T-helper 2 cell treated with Interferon-gamma antibody and Interleukin-4, amounts not matched to agents 5 μg/mL and 100 μg/mL, for 36 hours (primary cell): ENCODE measurements at regions not wholly inside any gene's neighbourhood (a gene's known extent, or its start where the extent isn't known, plus 50 kb on each side); places are given as distances from the start of the nearest gene placed in this dataset.

Source experiments
- DNase-seq: peaks from one replicate; pipeline ENCODE4 v3.0.0; 2021; ENCODE audit warnings: low spot score
- H3K27ac Mint-ChIP-seq: one replicate; pipeline ENCODE4 v1.8.0; 2021; ENCODE audit warnings: mild to moderate bottlenecking, mixed read lengths
- H3K27me3 Mint-ChIP-seq: one replicate; pipeline ENCODE4 v1.8.0; 2021; ENCODE audit warnings: low read depth, mixed read lengths
- H3K36me3 Mint-ChIP-seq: one replicate; pipeline ENCODE4 v1.8.0; 2021; ENCODE audit warnings: low read depth, mixed read lengths
- H3K4me1 Mint-ChIP-seq: one replicate; pipeline ENCODE4 v1.8.0; 2021; ENCODE audit warnings: low read depth, mixed read lengths
- H3K4me3 Mint-ChIP-seq: one replicate; pipeline ENCODE4 v1.8.0; 2022; ENCODE audit warnings: mild to moderate bottlenecking, moderate library complexity, mixed read lengths
- H3K9me3 Mint-ChIP-seq: one replicate; pipeline ENCODE4 v1.8.0; 2021; ENCODE audit warnings: mixed read lengths

- no peak overlapping the region for H3K27ac Mint-ChIP-seq
- no peaks in the 10 kb centered on the region for H3K4me1 Mint-ChIP-seq
- no peak for DNase-seq
Measured at GRCh38 chr3:34394978-34395748, 596.7 kb downstream of the PDCD6IP start.

GRCh38 chr3:34396288-34396687, 597.9 kb downstream of the PDCD6IP start:
- H3K36me3 Mint-ChIP-seq: no peaks in the 10 kb centered on the region
- no peak overlapping the region for H3K4me3 Mint-ChIP-seq
- H3K9me3 Mint-ChIP-seq: no peaks in the 10 kb centered on the region
- no peak overlapping the region for H3K27ac Mint-ChIP-seq
- no peaks in the 10 kb centered on the region for H3K27me3 Mint-ChIP-seq
- H3K4me1 Mint-ChIP-seq: no peaks in the 10 kb centered on the region
- no peak for DNase-seq

More at GRCh38 chr3:34394978-34395748, 596.7 kb downstream of the PDCD6IP start:
- Mint-ChIP-seq H3K9me3 (no peaks in the 10 kb centered on the region), H3K4me3 (no peak overlapping the region), H3K36me3 (no peaks in the 10 kb centered on the region), H3K27me3 (no peaks in the 10 kb centered on the region)

GRCh38 chr3:34396956-34397355, 598.5 kb downstream of the PDCD6IP start:
- DNase-seq: no peak
- Mint-ChIP-seq H3K36me3 (no peaks in the 10 kb centered on the region), H3K9me3 (no peaks in the 10 kb centered on the region), H3K27me3 (no peaks in the 10 kb centered on the region), H3K27ac (no peak overlapping the region), H3K4me3 (no peak overlapping the region), H3K4me1 (no peaks in the 10 kb centered on the region)

- Mint-ChIP-seq H3K4me1 (no peaks in the 10 kb centered on the region), H3K9me3 (no peaks in the 10 kb centered on the region), H3K36me3 (no peaks in the 10 kb centered on the region), H3K27ac (no peak overlapping the region), H3K27me3 (no peaks in the 10 kb centered on the region), H3K4me3 (no peak overlapping the region)
- no peak for DNase-seq
Measured at GRCh38 chr3:34399401-34399800, 601.0 kb downstream of the PDCD6IP start.

GRCh38 chr3:34405159-34405558, 606.7 kb downstream of the PDCD6IP start:
- no peak overlapping the region for H3K4me3 Mint-ChIP-seq
- no peaks in the 10 kb centered on the region for H3K36me3 Mint-ChIP-seq

GRCh38 chr3:34407281-34407680, 608.9 kb downstream of the PDCD6IP start:
- H3K36me3 Mint-ChIP-seq: no peaks in the 10 kb centered on the region
- H3K9me3 Mint-ChIP-seq: peaks cover 3% of the 10 kb centered on the region
- H3K4me3 Mint-ChIP-seq: no peak overlapping the region
- no peak for DNase-seq
- H3K27me3 Mint-ChIP-seq: no peaks in the 10 kb centered on the region
- H3K27ac Mint-ChIP-seq: no peak overlapping the region
- no peaks in the 10 kb centered on the region for H3K4me1 Mint-ChIP-seq

More at GRCh38 chr3:34405159-34405558, 606.7 kb downstream of the PDCD6IP start:
- Mint-ChIP-seq H3K9me3 (peaks cover 3% of the 10 kb centered on the region), H3K27ac (no peak overlapping the region), H3K4me1 (no peaks in the 10 kb centered on the region), H3K27me3 (no peaks in the 10 kb centered on the region)
- DNase-seq: no peak

GRCh38 chr3:34408088-34408487, 609.7 kb downstream of the PDCD6IP start:
- no peaks in the 10 kb centered on the region for H3K27me3 Mint-ChIP-seq
- no peak overlapping the region for H3K4me3 Mint-ChIP-seq
- DNase-seq: no peak
- H3K4me1 Mint-ChIP-seq: no peaks in the 10 kb centered on the region
- H3K36me3 Mint-ChIP-seq: no peaks in the 10 kb centered on the region
- H3K9me3 Mint-ChIP-seq: peaks cover 3% of the 10 kb centered on the region
- no peak overlapping the region for H3K27ac Mint-ChIP-seq

- Mint-ChIP-seq H3K27me3 (no peaks in the 10 kb centered on the region), H3K4me3 (no peak overlapping the region), H3K36me3 (no peaks in the 10 kb centered on the region), H3K9me3 (no peaks in the 10 kb centered on the region), H3K4me1 (no peaks in the 10 kb centered on the region), H3K27ac (no peak overlapping the region)
- no peak for DNase-seq
Measured at GRCh38 chr3:34411596-34411995, 613.2 kb downstream of the PDCD6IP start.

- no peak overlapping the region for H3K4me3 Mint-ChIP-seq
Measured at GRCh38 chr3:34419801-34420200, 621.4 kb downstream of the PDCD6IP start.

GRCh38 chr3:34421762-34422161, 623.3 kb downstream of the PDCD6IP start:
- no peaks in the 10 kb centered on the region for H3K4me1 Mint-ChIP-seq
- H3K36me3 Mint-ChIP-seq: no peaks in the 10 kb centered on the region
- no peak overlapping the region for H3K4me3 Mint-ChIP-seq
- DNase-seq: no peak
- H3K27me3 Mint-ChIP-seq: no peaks in the 10 kb centered on the region
- no peak overlapping the region for H3K27ac Mint-ChIP-seq
- no peaks in the 10 kb centered on the region for H3K9me3 Mint-ChIP-seq

More at GRCh38 chr3:34419801-34420200, 621.4 kb downstream of the PDCD6IP start:
- Mint-ChIP-seq H3K4me1 (no peaks in the 10 kb centered on the region), H3K36me3 (no peaks in the 10 kb centered on the region), H3K27me3 (no peaks in the 10 kb centered on the region), H3K9me3 (no peaks in the 10 kb centered on the region), H3K27ac (no peak overlapping the region)
- no peak for DNase-seq

- H3K9me3 Mint-ChIP-seq: peaks cover 14% of the 10 kb centered on the region
- H3K27me3 Mint-ChIP-seq: no peaks in the 10 kb centered on the region
- no peaks in the 10 kb centered on the region for H3K4me1 Mint-ChIP-seq
- no peaks in the 10 kb centered on the region for H3K36me3 Mint-ChIP-seq
- no peak overlapping the region for H3K27ac Mint-ChIP-seq
- H3K4me3 Mint-ChIP-seq: no peak overlapping the region
- no peak for DNase-seq
Measured at GRCh38 chr3:34439796-34440195, 641.4 kb downstream of the PDCD6IP start.

- Mint-ChIP-seq H3K27ac (no peak overlapping the region), H3K4me1 (no peaks in the 10 kb centered on the region), H3K36me3 (no peaks in the 10 kb centered on the region), H3K4me3 (no peak overlapping the region), H3K9me3 (peaks cover 29% of the 10 kb centered on the region), H3K27me3 (no peaks in the 10 kb centered on the region)
- no peak for DNase-seq
Measured at GRCh38 chr3:34444137-34444536, 645.7 kb downstream of the PDCD6IP start.

- Mint-ChIP-seq H3K36me3 (no peaks in the 10 kb centered on the region), H3K27me3 (no peaks in the 10 kb centered on the region), H3K4me3 (no peak overlapping the region), H3K4me1 (no peaks in the 10 kb centered on the region), H3K9me3 (peaks cover 21% of the 10 kb centered on the region), H3K27ac (no peak overlapping the region)
- no peak for DNase-seq
Measured at GRCh38 chr3:34449305-34449704, 650.9 kb downstream of the PDCD6IP start.

- no peak overlapping the region for H3K4me3 Mint-ChIP-seq
- no peaks in the 10 kb centered on the region for H3K36me3 Mint-ChIP-seq
- no peaks in the 10 kb centered on the region for H3K4me1 Mint-ChIP-seq
- peaks cover 22% of the 10 kb centered on the region for H3K9me3 Mint-ChIP-seq
- H3K27ac Mint-ChIP-seq: no peak overlapping the region
- no peak for DNase-seq
- H3K27me3 Mint-ChIP-seq: no peaks in the 10 kb centered on the region
Measured at GRCh38 chr3:34463414-34463813, 665.0 kb downstream of the PDCD6IP start.

- Mint-ChIP-seq H3K9me3 (peaks cover 18% of the 10 kb centered on the region), H3K27me3 (no peaks in the 10 kb centered on the region), H3K4me3 (no peak overlapping the region), H3K4me1 (no peaks in the 10 kb centered on the region), H3K27ac (no peak overlapping the region), H3K36me3 (no peaks in the 10 kb centered on the region)
- no peak for DNase-seq
Measured at GRCh38 chr3:34464646-34465045, 666.2 kb downstream of the PDCD6IP start.
